OCI-LY7 (cell line): ENCODE measurements at regions not wholly inside any gene's neighbourhood (a gene's known extent, or its start where the extent isn't known, plus 50 kb on each side); places are given as distances from the start of the nearest gene placed in this dataset.

Experiments used
- BruUV-seq: library from RNA; stranded (reverse); fragments of 400-500 nt; replicated peaks from 2 replicates; lab custom pipeline; 2021; lab: Mats Ljungman, UMichigan
- CTCF ChIA-PET: fragments of 300-600 bp; sonication (Branson Sonifier 250); formaldehyde crosslinking; loops from one replicate; lab custom pipeline; 2022; ENCODE audit warnings: antibody characterized with exemption; ENCODE audit not compliant: unreplicated experiment; lab: Charles Lee
- POLR2A ChIA-PET: fragments of 300-600 bp; sonication (Branson Sonifier 250); formaldehyde crosslinking; loops from one replicate; lab custom pipeline; 2022; ENCODE audit warnings: antibody characterized with exemption; lab: Charles Lee
- DNase-seq: peaks from one replicate; pipeline ENCODE4 v3.0.0-alpha.2; 2015; ENCODE audit warnings: low spot score
- H2AFZ ChIP-seq: fragments of 200-600 bp; sonication (generic), shearing (Covaris generic); 2 replicates; pipeline ENCODE4 v1.6.1; 2014; ENCODE audit warnings: mild to moderate bottlenecking, antibody characterized with exemption, low read length, moderate library complexity
- H3K27ac ChIP-seq: fragments of 200-600 bp; sonication (generic); 2 replicates; pipeline ENCODE4 v1.5.1; 2014; ENCODE audit warnings: mixed run types, low read depth, mild to moderate bottlenecking, moderate library complexity, low read length, inconsistent platforms; ENCODE audit not compliant: poor library complexity, severe bottlenecking
- H3K36me3 ChIP-seq: fragments of 200-600 bp; sonication (generic); 2 replicates; pipeline ENCODE4 v1.6.1; 2014; ENCODE audit warnings: mild to moderate bottlenecking, antibody characterized with exemption, low read length, moderate library complexity, mixed read lengths; ENCODE audit not compliant: insufficient read depth
- H3K4me1 ChIP-seq: fragments of 200-600 bp; sonication (generic); 2 replicates; pipeline ENCODE4 v1.5.1; 2014; ENCODE audit warnings: mild to moderate bottlenecking, low read length; ENCODE audit not compliant: insufficient read depth, poor library complexity, severe bottlenecking
- H3K4me2 ChIP-seq: fragments of 200-600 bp; sonication (generic); 2 replicates; pipeline ENCODE4 v1.6.1; 2014; ENCODE audit warnings: mild to moderate bottlenecking, low read length
- H3K4me3 ChIP-seq: fragments of 200-600 bp; sonication (generic); 2 replicates; pipeline ENCODE4 v1.5.1; 2014; ENCODE audit warnings: mild to moderate bottlenecking, low read depth, low read length; ENCODE audit not compliant: poor library complexity, severe bottlenecking
- H3K79me2 ChIP-seq: fragments of 200-600 bp; sonication (generic); 2 replicates; pipeline ENCODE4 v1.6.1; 2016; ENCODE audit warnings: low read depth, mild to moderate bottlenecking, low read length, moderate library complexity, mixed read lengths; ENCODE audit not compliant: insufficient read depth
- H3K9me2 ChIP-seq: fragments of 200-600 bp; sonication (generic); 2 replicates; pipeline ENCODE4 v1.6.1; 2016; ENCODE audit warnings: mild to moderate bottlenecking, low read length, mixed read lengths; ENCODE audit not compliant: insufficient read depth
- H3K9me3 ChIP-seq: fragments of 200-600 bp; sonication (generic); 2 replicates; pipeline ENCODE4 v1.6.1; 2014; ENCODE audit warnings: mild to moderate bottlenecking, mixed run types, low read length, mixed read lengths
- H4K20me1 ChIP-seq: fragments of 200-600 bp; sonication (generic); 2 replicates; pipeline ENCODE4 v1.6.1; 2014; ENCODE audit warnings: mild to moderate bottlenecking, antibody characterized with exemption, low read length, moderate library complexity, mixed read lengths; ENCODE audit not compliant: insufficient read depth
- EZH2phosphoT487 ChIP-seq: fragments of 200-600 bp; sonication (generic); IDR thresholded peaks from 2 replicates; pipeline ENCODE4 v1.6.1; 2018; ENCODE audit warnings: low read depth, borderline replicate concordance, mild to moderate bottlenecking, mixed run types, antibody characterized with exemption, low read length, moderate library complexity, mixed read lengths
- intact Hi-C: fragments of 100-400 bp; cut with micrococcal nuclease; formaldehyde crosslinking; loops from one replicate; pipeline ENCODE4 v1.10.0; 2022; ENCODE audit not compliant: unreplicated experiment
- TF ChIP-seq, protein P1 (sequence below): fragments of 200-600 bp; sonication (generic); conservative IDR thresholded peaks from 2 replicates; pipeline ENCODE4 v1.5.1; 2014; ENCODE audit warnings: mild to moderate bottlenecking, antibody characterized with exemption, low read length, moderate library complexity, mixed read lengths

DNA sequence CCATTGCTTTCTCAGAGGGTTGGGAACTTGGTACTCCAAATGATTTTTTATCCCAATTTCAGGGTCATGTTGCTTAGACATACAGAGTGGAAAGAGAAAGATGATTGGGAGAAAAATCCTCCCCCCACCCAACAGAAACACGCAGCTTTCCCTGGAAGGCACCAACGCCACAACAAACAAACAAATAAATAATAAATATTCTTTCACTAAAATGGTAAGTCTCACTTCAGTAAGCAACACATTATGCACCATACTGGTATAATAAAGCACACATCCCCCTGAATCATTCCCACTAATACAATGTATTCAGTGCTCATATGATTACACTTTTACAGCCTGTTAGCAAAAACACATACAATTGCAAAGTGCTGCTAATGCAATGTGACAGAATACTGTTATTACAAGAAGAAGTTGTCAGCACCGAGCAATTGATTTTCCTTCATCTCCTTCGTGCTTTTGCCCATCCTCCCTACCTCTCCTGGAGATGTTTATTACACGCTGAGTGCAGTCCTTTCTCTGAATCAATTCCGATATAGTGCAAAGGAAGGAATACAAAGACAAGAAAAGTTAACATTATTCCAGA lies 359.9 kb downstream of the TXNL1 start:
- no peak for TF ChIP-seq EZH2phosphoT487
- TF ChIP-seq, protein P1, sequence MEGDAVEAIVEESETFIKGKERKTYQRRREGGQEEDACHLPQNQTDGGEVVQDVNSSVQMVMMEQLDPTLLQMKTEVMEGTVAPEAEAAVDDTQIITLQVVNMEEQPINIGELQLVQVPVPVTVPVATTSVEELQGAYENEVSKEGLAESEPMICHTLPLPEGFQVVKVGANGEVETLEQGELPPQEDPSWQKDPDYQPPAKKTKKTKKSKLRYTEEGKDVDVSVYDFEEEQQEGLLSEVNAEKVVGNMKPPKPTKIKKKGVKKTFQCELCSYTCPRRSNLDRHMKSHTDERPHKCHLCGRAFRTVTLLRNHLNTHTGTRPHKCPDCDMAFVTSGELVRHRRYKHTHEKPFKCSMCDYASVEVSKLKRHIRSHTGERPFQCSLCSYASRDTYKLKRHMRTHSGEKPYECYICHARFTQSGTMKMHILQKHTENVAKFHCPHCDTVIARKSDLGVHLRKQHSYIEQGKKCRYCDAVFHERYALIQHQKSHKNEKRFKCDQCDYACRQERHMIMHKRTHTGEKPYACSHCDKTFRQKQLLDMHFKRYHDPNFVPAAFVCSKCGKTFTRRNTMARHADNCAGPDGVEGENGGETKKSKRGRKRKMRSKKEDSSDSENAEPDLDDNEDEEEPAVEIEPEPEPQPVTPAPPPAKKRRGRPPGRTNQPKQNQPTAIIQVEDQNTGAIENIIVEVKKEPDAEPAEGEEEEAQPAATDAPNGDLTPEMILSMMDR: no peak
- Histone ChIP-seq H3K4me1 (no peaks in the 10 kb centered on the region), H3K36me3 (no peaks in the 10 kb centered on the region), H4K20me1 (no peaks in the 10 kb centered on the region), H3K79me2 (no peaks in the 10 kb centered on the region), H2AFZ (no peak overlapping the region), H3K4me2 (no peak overlapping the region), H3K9me3 (no peaks in the 10 kb centered on the region), H3K4me3 (no peak overlapping the region), H3K9me2 (no peaks in the 10 kb centered on the region), H3K27ac (no peak overlapping the region)
- no peak for DNase-seq
- intact Hi-C loops: no loop called here
- CTCF ChIA-PET: no interaction called here
- POLR2A ChIA-PET: interaction anchor here (0.7 kb wide), 2 partner anchors 13 to 886 kb away, joined by 4 to 5 read pairs; no protein-coding TSS in a partner anchor
- BruUV-seq: no TSS peak

GRCh38 chr18:56276466-56276865 lies 361.9 kb downstream of the TXNL1 start:
- no peak for DNase-seq
- Histone ChIP-seq H3K27ac (no peak overlapping the region), H3K9me3 (no peaks in the 10 kb centered on the region), H3K4me3 (no peak overlapping the region), H4K20me1 (no peaks in the 10 kb centered on the region), H3K36me3 (no peaks in the 10 kb centered on the region), H3K9me2 (no peaks in the 10 kb centered on the region), H3K79me2 (no peaks in the 10 kb centered on the region), H3K4me2 (no peak overlapping the region), H2AFZ (no peak overlapping the region), H3K4me1 (no peaks in the 10 kb centered on the region)
- intact Hi-C loops: no loop called here
- no peak for TF ChIP-seq EZH2phosphoT487
- TF ChIP-seq, protein P1: no peak
- POLR2A ChIA-PET: no interaction called here
- CTCF ChIA-PET: no interaction called here
- BruUV-seq: no TSS peak

GRCh38 chr18:56273541-56274219 lies 364.7 kb downstream of the TXNL1 start:
- CTCF ChIA-PET: no interaction called here
- intact Hi-C loops: no loop called here
- no TSS peak for BruUV-seq

More at GRCh38 chr18:56273541-56274219, 364.7 kb downstream of the TXNL1 start:
- no peak overlapping the region for H3K27ac ChIP-seq
- no peaks in the 10 kb centered on the region for H3K9me3 ChIP-seq
- H3K4me3 ChIP-seq: no peak overlapping the region
- no peaks in the 10 kb centered on the region for H3K4me1 ChIP-seq
- H2AFZ ChIP-seq: no peak overlapping the region
- H3K4me2 ChIP-seq: no peak overlapping the region
- H3K9me2 ChIP-seq: no peaks in the 10 kb centered on the region
- no peaks in the 10 kb centered on the region for H3K79me2 ChIP-seq
- POLR2A ChIA-PET: no interaction called here
- H3K36me3 ChIP-seq: no peaks in the 10 kb centered on the region
- H4K20me1 ChIP-seq: no peaks in the 10 kb centered on the region
- TF ChIP-seq, protein P1: no peak
- no peak for TF ChIP-seq EZH2phosphoT487
- no peak for DNase-seq
